CD14-positive monocyte (primary cell): ENCODE measurements at regions not wholly inside any gene's neighbourhood (a gene's known extent, or its start where the extent isn't known, plus 50 kb on each side); places are given as distances from the start of the nearest gene placed in this dataset.

Experiments
- DNase-seq, 3 donors: peaks; one replicate each; pipeline ENCODE4 v3.0.0-alpha.2; 2011 to 2022
- H2AFZ ChIP-seq: 2 replicates; pipeline ENCODE4 v1.6.0; 2012; ENCODE audit warnings: mild to moderate bottlenecking, low read depth, low read length, inconsistent platforms; ENCODE audit not compliant: insufficient read depth, poor library complexity, severe bottlenecking
- H3K27ac ChIP-seq, 2 donors: 1 replicate in 1 of 2; 2 replicates in 1 of 2; pipeline ENCODE4 v1.5.1; 2012 to 2013; ENCODE audit warnings: low read length in 2 of 2, control low read depth in 1 of 2, inconsistent platforms in 1 of 2, low read depth in 1 of 2, mild to moderate bottlenecking in 1 of 2
- H3K27me3 ChIP-seq, 2 donors: one replicate each; pipeline versions ENCODE4 v1.6.0 to v1.6.1; 2011 to 2013; ENCODE audit warnings: low read length in 2 of 2; ENCODE audit not compliant: control insufficient read depth in 2 of 2, insufficient read depth in 2 of 2
- H3K36me3 ChIP-seq, 2 donors: replicated peaks in 1 of 2; 1 replicate in 1 of 2; 2 replicates in 1 of 2; pipeline versions ENCODE4 v1.5.1 to v1.6.1; 2012 to 2013; ENCODE audit warnings: low read length in 2 of 2, control low read depth in 1 of 2, inconsistent platforms in 1 of 2, mild to moderate bottlenecking in 1 of 2; ENCODE audit not compliant: insufficient read depth in 2 of 2, control insufficient read depth in 1 of 2
- H3K4me1 ChIP-seq, 2 donors: 1 replicate in 1 of 2; 2 replicates in 1 of 2; pipeline versions ENCODE4 v1.5.1 to v1.6.1; 2012 to 2013; ENCODE audit warnings: low read length in 2 of 2, control low read depth in 1 of 2, inconsistent platforms in 1 of 2, mild to moderate bottlenecking in 1 of 2, moderate library complexity in 1 of 2; ENCODE audit not compliant: insufficient read depth in 2 of 2, control insufficient read depth in 1 of 2
- H3K4me2 ChIP-seq: replicated peaks from 2 replicates; pipeline ENCODE3; 2012; ENCODE audit warnings: low read length, moderate library complexity, mild to moderate bottlenecking; ENCODE audit not compliant: poor library complexity, severe bottlenecking; ENCODE audit errors: extremely low read depth
- H3K4me3 ChIP-seq, 3 experiments: fragments of 200-600 bp in 1 of 3; sonication (generic) in 1 of 3; replicated peaks in 1 of 3; 1 replicate in 2 of 3; 2 replicates in 1 of 3; pipeline ENCODE4 v1.5.1; 2011 to 2013; ENCODE audit warnings: low read length in 3 of 3, mild to moderate bottlenecking in 3 of 3, control low read depth in 2 of 3, low read depth in 2 of 3, inconsistent platforms in 1 of 3, moderate library complexity in 1 of 3
- H3K79me2 ChIP-seq: 2 replicates; pipeline ENCODE4 v1.6.0; 2012; ENCODE audit warnings: mild to moderate bottlenecking, control low read depth, inconsistent platforms, low read length, moderate library complexity; ENCODE audit not compliant: insufficient read depth
- H3K9ac ChIP-seq: 2 replicates; pipeline ENCODE4 v1.6.0; 2017; ENCODE audit warnings: low read length, mild to moderate bottlenecking; ENCODE audit not compliant: insufficient read depth, poor library complexity, severe bottlenecking
- H3K9me3 ChIP-seq, 2 donors: replicated peaks in 1 of 2; 1 replicate in 1 of 2; 2 replicates in 1 of 2; pipeline versions ENCODE4 v1.5.1 to v1.6.1; 2012 to 2013; ENCODE audit warnings: low read length in 2 of 2, control low read depth in 1 of 2; ENCODE audit not compliant: control insufficient read depth in 1 of 2, insufficient read depth in 1 of 2
- H4K20me1 ChIP-seq: 2 replicates; pipeline ENCODE4 v1.6.0; 2012; ENCODE audit warnings: mild to moderate bottlenecking, low read length, control low read depth, moderate library complexity; ENCODE audit not compliant: insufficient read depth
- H3K27ac Mint-ChIP-seq, 7 donors: one replicate each; pipeline ENCODE4 v1.8.0; 2020; ENCODE audit warnings: mild to moderate bottlenecking in 7 of 7, mixed read lengths in 7 of 7, moderate library complexity in 6 of 7, inconsistent platforms in 2 of 7
- H3K27me3 Mint-ChIP-seq, 3 donors: one replicate each; pipeline ENCODE4 v1.8.0; 2021 to 2022; ENCODE audit warnings: low read depth in 3 of 3, mild to moderate bottlenecking in 3 of 3, mixed read lengths in 3 of 3, moderate library complexity in 3 of 3, inconsistent platforms in 1 of 3
- H3K36me3 Mint-ChIP-seq, 2 donors: one replicate each; pipeline ENCODE4 v1.8.0; 2020; ENCODE audit warnings: mixed read lengths in 2 of 2, inconsistent platforms in 1 of 2, mild to moderate bottlenecking in 1 of 2
- H3K4me1 Mint-ChIP-seq: one replicate; pipeline ENCODE4 v1.8.0; 2020; ENCODE audit warnings: mild to moderate bottlenecking, mixed read lengths
- H3K4me3 Mint-ChIP-seq, 2 donors: one replicate each; pipeline ENCODE4 v1.8.0; 2020; ENCODE audit warnings: mild to moderate bottlenecking in 2 of 2, mixed read lengths in 2 of 2, moderate library complexity in 1 of 2
- H3K9me3 Mint-ChIP-seq, 7 donors: one replicate each; pipeline ENCODE4 v1.8.0; 2020 to 2022; ENCODE audit warnings: mixed read lengths in 7 of 7, mild to moderate bottlenecking in 6 of 7, moderate library complexity in 6 of 7, inconsistent platforms in 2 of 7
- CTCF ChIP-seq: fragments of 200-600 bp; IDR thresholded peaks from one replicate; pipeline ENCODE4 v1.8.0; 2022; ENCODE audit warnings: antibody characterized with exemption, mild to moderate bottlenecking
- WGBS: methylation state at CpG from one replicate; pipeline ENCODE4 v1.1.5; 2013; ENCODE audit warnings: missing lambda C conversion rate; ENCODE audit not compliant: insufficient coverage; 5-methylcytosine and 5-hydroxymethylcytosine counted together
- intact Hi-C, 2 donors: fragments of 100-400 bp; cut with micrococcal nuclease; formaldehyde crosslinking; loops; one replicate each; pipeline versions ENCODE4 v1.15.0 to v1.15.1; 2023

- H2AFZ ChIP-seq = no peak overlapping the region
- TF ChIP-seq CTCF = no peak
- no peak overlapping the region for H3K4me3 Mint-ChIP-seq
- H3K9me3 ChIP-seq = peaks cover 44 to 75% of the 10 kb centered on the region in 2 donors
- DNase-seq = no peak
- H3K4me2 ChIP-seq = no peak overlapping the region
- no peaks in the 10 kb centered on the region for H3K36me3 ChIP-seq
- H3K79me2 ChIP-seq = no peaks in the 10 kb centered on the region
- H3K4me3 ChIP-seq = no peak overlapping the region
- no peak overlapping the region for H3K9ac ChIP-seq
- no peaks in the 10 kb centered on the region for H3K27me3 ChIP-seq
- intact Hi-C loops = no loop called here
- H3K4me1 Mint-ChIP-seq = no peaks in the 10 kb centered on the region
- H3K27me3 Mint-ChIP-seq = peaks cover 0 to 6% (median 0%) of the 10 kb centered on the region in 3 donors
- no peaks in the 10 kb centered on the region for H3K4me1 ChIP-seq
- H3K36me3 Mint-ChIP-seq = no peaks in the 10 kb centered on the region
- no peak overlapping the region for H3K27ac ChIP-seq
- peaks cover 7 to 49% (median 20%) of the 10 kb centered on the region in 7 donors for H3K9me3 Mint-ChIP-seq
- H3K27ac Mint-ChIP-seq = no peak overlapping the region
- no peaks in the 10 kb centered on the region for H4K20me1 ChIP-seq
- 44% methylated on average over 1 of the region's 3 CpGs for WGBS
Observed at GRCh38 chr15:27592036-27592760, 506.9 kb downstream of the OCA2 start.
